GM23338 (cell line): ENCODE measurements at regions not wholly inside any gene's neighbourhood (a gene's known extent, or its start where the extent isn't known, plus 50 kb on each side); places are given as distances from the start of the nearest gene placed in this dataset.
A peak's percentile ranks its signal among the peaks of the same experiment; 100 is the strongest.

Experiments used
- ATAC-seq: fragments of 200-7000 bp; cut with Tn5 transposase; 3 replicates; pipeline ENCODE4 v1.9.1; 2020
- DNase-seq: peaks from one replicate; pipeline ENCODE4 v3.0.0-alpha.2; 2015; ENCODE audit warnings: low spot score
- H2AFZ ChIP-seq: fragments of 200-600 bp; sonication (generic); 2 replicates; pipeline ENCODE4 v1.8.0; 2016; ENCODE audit warnings: antibody characterized with exemption, mild to moderate bottlenecking, moderate library complexity
- H3F3A ChIP-seq: fragments of 200-600 bp; sonication (generic); replicated peaks from 2 replicates; pipeline ENCODE4 v1.8.0; 2017; ENCODE audit warnings: antibody characterized with exemption, mixed run types, low read depth
- H3K27ac ChIP-seq: fragments of 200-600 bp; sonication (generic); 2 replicates; pipeline ENCODE4 v1.6.1; 2016; ENCODE audit warnings: low read depth
- H3K27me3 ChIP-seq: fragments of 200-600 bp; sonication (generic); 2 replicates; pipeline ENCODE4 v1.8.0; 2016; ENCODE audit warnings: mild to moderate bottlenecking, mixed run types, moderate library complexity; ENCODE audit not compliant: insufficient read depth
- H3K36me3 ChIP-seq: fragments of 200-600 bp; sonication (generic); 2 replicates; pipeline ENCODE4 v1.8.0; 2016; ENCODE audit warnings: mild to moderate bottlenecking; ENCODE audit not compliant: insufficient read depth
- H3K4me1 ChIP-seq: fragments of 200-600 bp; sonication (generic); 2 replicates; pipeline ENCODE4 v1.8.0; 2016; ENCODE audit warnings: mild to moderate bottlenecking, moderate library complexity; ENCODE audit not compliant: insufficient read depth
- H3K4me2 ChIP-seq: fragments of 200-600 bp; sonication (generic); 2 replicates; pipeline ENCODE4 v1.7.1; 2017; ENCODE audit warnings: mixed run types
- H3K4me3 ChIP-seq: fragments of 200-600 bp; sonication (generic); 2 replicates; pipeline ENCODE4 v1.6.1; 2016; ENCODE audit warnings: mixed run types
- H3K79me2 ChIP-seq: fragments of 200-600 bp; sonication (generic); replicated peaks from 2 replicates; pipeline ENCODE4 v1.8.0; 2017; ENCODE audit warnings: mild to moderate bottlenecking; ENCODE audit not compliant: insufficient read depth
- H3K9me2 ChIP-seq: fragments of 200-600 bp; sonication (generic); 2 replicates; pipeline ENCODE4 v1.8.0; 2017; ENCODE audit not compliant: insufficient read depth
- H4K20me1 ChIP-seq: fragments of 200-600 bp; sonication (generic); replicated peaks from 2 replicates; pipeline ENCODE4 v1.8.0; 2017; ENCODE audit warnings: mild to moderate bottlenecking; ENCODE audit not compliant: insufficient read depth
- H3K27ac Mint-ChIP-seq: 2 replicates; pipeline ENCODE4 v1.8.0; 2020; ENCODE audit warnings: inconsistent platforms, mild to moderate bottlenecking, moderate library complexity, mixed read lengths
- H3K27me3 Mint-ChIP-seq: 3 replicates; pipeline ENCODE4 v1.8.0; 2022; ENCODE audit warnings: low read depth, mild to moderate bottlenecking, moderate library complexity, mixed read lengths, inconsistent platforms; ENCODE audit not compliant: insufficient read depth, poor library complexity
- H3K36me3 Mint-ChIP-seq: 3 replicates; pipeline ENCODE4 v1.8.0; 2021; ENCODE audit warnings: low read depth, mild to moderate bottlenecking, inconsistent platforms, moderate library complexity, mixed read lengths
- H3K4me1 Mint-ChIP-seq: 3 replicates; pipeline ENCODE4 v1.8.0; 2020; ENCODE audit warnings: mild to moderate bottlenecking, inconsistent platforms, mixed read lengths
- H3K4me3 Mint-ChIP-seq: 3 replicates; pipeline ENCODE4 v1.8.0; 2021; ENCODE audit warnings: moderate library complexity, mild to moderate bottlenecking, inconsistent platforms, mixed read lengths
- H3K9me3 Mint-ChIP-seq: 3 replicates; pipeline ENCODE4 v1.8.0; 2020; ENCODE audit warnings: moderate library complexity, mild to moderate bottlenecking, inconsistent platforms, mixed read lengths
- CREB1 ChIP-seq: fragments of 250-450 bp; sonication (Bioruptor Pico); IDR thresholded peaks from 2 replicates; pipeline ENCODE4 v1.5.0; 2020; ENCODE audit warnings: low read depth, mild to moderate bottlenecking, moderate library complexity
- NANOG ChIP-seq: IDR thresholded peaks from 2 replicates; pipeline ENCODE4 v1.6.1; 2016; ENCODE audit warnings: antibody characterized with exemption, borderline replicate concordance
- POLR2AphosphoS5 ChIP-seq: IDR thresholded peaks from 2 replicates; pipeline ENCODE4 v1.6.1; 2016; ENCODE audit warnings: antibody characterized with exemption, low read depth
- ZNF114 ChIP-seq: fragments of 250-450 bp; sonication (Bioruptor Pico); IDR thresholded peaks from 2 replicates; pipeline ENCODE4 v1.5.0; 2020; ENCODE audit warnings: mild to moderate bottlenecking, moderate library complexity
- ZNF331 ChIP-seq: fragments of 250-450 bp; sonication (Bioruptor Pico); IDR thresholded peaks from 2 replicates; pipeline ENCODE4 v1.5.0; 2020; ENCODE audit warnings: low read depth, mild to moderate bottlenecking, moderate library complexity
- ZNF462 ChIP-seq: fragments of 250-450 bp; sonication (Bioruptor Pico); IDR thresholded peaks from 2 replicates; pipeline ENCODE4 v1.5.0; 2020; ENCODE audit warnings: mild to moderate bottlenecking, moderate library complexity
- TF ChIP-seq, protein P1 (sequence below): IDR thresholded peaks from 2 replicates; pipeline ENCODE4 v1.6.1; 2016; ENCODE audit warnings: antibody characterized with exemption
- TF ChIP-seq, protein P2 (sequence below), 2 experiments: fragments of 200-600 bp in 1 of 2; sonication (generic) in 1 of 2; conservative IDR thresholded peaks; 2 replicates each; pipeline versions ENCODE4 v1.5.1 to v1.6.1; 2016 to 2017; ENCODE audit warnings: antibody characterized with exemption in 2 of 2, low read depth in 2 of 2, mild to moderate bottlenecking in 2 of 2, moderate library complexity in 1 of 2

GRCh38 chr12:54721312-54721711 is 73.1 kb upstream of the DCD start:
- no peak overlapping the region for H3K4me3 ChIP-seq

GRCh38 chr12:54719691-54720090 is 71.5 kb upstream of the DCD start:
- no peaks in the 10 kb centered on the region for H3K36me3 ChIP-seq
- Mint-ChIP-seq H3K4me1 (peaks cover 19% of the 10 kb centered on the region), H3K4me3 (no peak overlapping the region), H3K27ac (no peak overlapping the region), H3K36me3 (no peaks in the 10 kb centered on the region), H3K27me3 (peaks cover 4% of the 10 kb centered on the region), H3K9me3 (no peaks in the 10 kb centered on the region)
- 0 out of 2 replicates have a peak overlapping the region, but pooled peaks have one; percentile 60 for H2AFZ ChIP-seq
- DNase-seq (no peak), ATAC-seq (no peak)
- H3F3A ChIP-seq: no peaks in the 10 kb centered on the region
- H3K4me2 ChIP-seq: no peak overlapping the region
- no peak overlapping the region for H3K27ac ChIP-seq
- H3K79me2 ChIP-seq: no peaks in the 10 kb centered on the region
- H3K27me3 ChIP-seq: no peaks in the 10 kb centered on the region
- no peak for TF ChIP-seq NANOG
- no peak overlapping the region for H3K4me3 ChIP-seq
- no peaks in the 10 kb centered on the region for H4K20me1 ChIP-seq
- no peaks in the 10 kb centered on the region for H3K9me2 ChIP-seq
- H3K4me1 ChIP-seq: peaks cover 3% of the 10 kb centered on the region; the same call in 1 of the 2 replicates

More at GRCh38 chr12:54721312-54721711, 73.1 kb upstream of the DCD start:
- Histone ChIP-seq H2AFZ (no peak overlapping the region), H3K27me3 (no peaks in the 10 kb centered on the region), H3K4me2 (peak overlapping the region; percentile 52; the same call in 1 of the 2 replicates), H3F3A (no peaks in the 10 kb centered on the region), H4K20me1 (no peaks in the 10 kb centered on the region), H3K4me1 (peaks cover 3% of the 10 kb centered on the region; the same call in 1 of the 2 replicates), H3K9me2 (no peaks in the 10 kb centered on the region), H3K27ac (no peak overlapping the region), H3K36me3 (no peaks in the 10 kb centered on the region), H3K79me2 (no peaks in the 10 kb centered on the region)
- Mint-ChIP-seq H3K4me1 (peaks cover 22% of the 10 kb centered on the region), H3K27ac (no peak overlapping the region), H3K4me3 (no peak overlapping the region), H3K36me3 (peaks cover 5% of the 10 kb centered on the region; the same call in 1 of the 3 replicates), H3K9me3 (peaks cover 5% of the 10 kb centered on the region; the same call in 2 of the 3 replicates), H3K27me3 (peaks cover 4% of the 10 kb centered on the region)
- no peak for DNase-seq
- no peak for ATAC-seq
- TF ChIP-seq NANOG (no peak), POLR2AphosphoS5 (no peak)

GRCh38 chr12:54716261-54716660 is 68.1 kb upstream of the DCD start:
- H3K4me3 Mint-ChIP-seq: no peak overlapping the region
- no peaks in the 10 kb centered on the region for H3K27me3 ChIP-seq
- DNase-seq: no peak
- peaks cover 9% of the 10 kb centered on the region for H3K4me1 Mint-ChIP-seq
- H3K27me3 Mint-ChIP-seq: peaks cover 2% of the 10 kb centered on the region
- no peaks in the 10 kb centered on the region for H3K79me2 ChIP-seq
- no peak overlapping the region for H3K27ac ChIP-seq
- no peak overlapping the region for H3K4me3 ChIP-seq
- no peak for ATAC-seq
- no peaks in the 10 kb centered on the region for H3K36me3 ChIP-seq
- H3K9me3 Mint-ChIP-seq: no peaks in the 10 kb centered on the region
- H3K4me2 ChIP-seq: no peak overlapping the region
- H3K36me3 Mint-ChIP-seq: no peaks in the 10 kb centered on the region
- H3K9me2 ChIP-seq: no peaks in the 10 kb centered on the region
- no peaks in the 10 kb centered on the region for H3K4me1 ChIP-seq
- H3K27ac Mint-ChIP-seq: no peak overlapping the region
- peak overlapping the region; percentile 85; the same call in 1 of the 2 replicates for H2AFZ ChIP-seq
- no peaks in the 10 kb centered on the region for H4K20me1 ChIP-seq
- no peaks in the 10 kb centered on the region for H3F3A ChIP-seq
- TF ChIP-seq ZNF462 (CRISPR knock-in tag): no peak
- no peak for TF ChIP-seq CREB1 (CRISPR knock-in tag)
- TF ChIP-seq, protein P1, sequence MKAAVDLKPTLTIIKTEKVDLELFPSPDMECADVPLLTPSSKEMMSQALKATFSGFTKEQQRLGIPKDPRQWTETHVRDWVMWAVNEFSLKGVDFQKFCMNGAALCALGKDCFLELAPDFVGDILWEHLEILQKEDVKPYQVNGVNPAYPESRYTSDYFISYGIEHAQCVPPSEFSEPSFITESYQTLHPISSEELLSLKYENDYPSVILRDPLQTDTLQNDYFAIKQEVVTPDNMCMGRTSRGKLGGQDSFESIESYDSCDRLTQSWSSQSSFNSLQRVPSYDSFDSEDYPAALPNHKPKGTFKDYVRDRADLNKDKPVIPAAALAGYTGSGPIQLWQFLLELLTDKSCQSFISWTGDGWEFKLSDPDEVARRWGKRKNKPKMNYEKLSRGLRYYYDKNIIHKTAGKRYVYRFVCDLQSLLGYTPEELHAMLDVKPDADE: no peak
- TF ChIP-seq POLR2AphosphoS5: no peak
- TF ChIP-seq, protein P2, sequence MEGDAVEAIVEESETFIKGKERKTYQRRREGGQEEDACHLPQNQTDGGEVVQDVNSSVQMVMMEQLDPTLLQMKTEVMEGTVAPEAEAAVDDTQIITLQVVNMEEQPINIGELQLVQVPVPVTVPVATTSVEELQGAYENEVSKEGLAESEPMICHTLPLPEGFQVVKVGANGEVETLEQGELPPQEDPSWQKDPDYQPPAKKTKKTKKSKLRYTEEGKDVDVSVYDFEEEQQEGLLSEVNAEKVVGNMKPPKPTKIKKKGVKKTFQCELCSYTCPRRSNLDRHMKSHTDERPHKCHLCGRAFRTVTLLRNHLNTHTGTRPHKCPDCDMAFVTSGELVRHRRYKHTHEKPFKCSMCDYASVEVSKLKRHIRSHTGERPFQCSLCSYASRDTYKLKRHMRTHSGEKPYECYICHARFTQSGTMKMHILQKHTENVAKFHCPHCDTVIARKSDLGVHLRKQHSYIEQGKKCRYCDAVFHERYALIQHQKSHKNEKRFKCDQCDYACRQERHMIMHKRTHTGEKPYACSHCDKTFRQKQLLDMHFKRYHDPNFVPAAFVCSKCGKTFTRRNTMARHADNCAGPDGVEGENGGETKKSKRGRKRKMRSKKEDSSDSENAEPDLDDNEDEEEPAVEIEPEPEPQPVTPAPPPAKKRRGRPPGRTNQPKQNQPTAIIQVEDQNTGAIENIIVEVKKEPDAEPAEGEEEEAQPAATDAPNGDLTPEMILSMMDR (conservative IDR thresholded peaks at IDR 0.05; ENCODE audit: low read depth in 2 of 2): no peak
- no peak for TF ChIP-seq ZNF331 (CRISPR knock-in tag)
- no peak for TF ChIP-seq ZNF114 (CRISPR knock-in tag)
